DND-41 (cell line): ENCODE measurements at regions not wholly inside any gene's neighbourhood (a gene's known extent, or its start where the extent isn't known, plus 50 kb on each side); places are given as distances from the start of the nearest gene placed in this dataset.

Experiments used
- EZH2 ChIP-seq: IDR thresholded peaks from 3 replicates; pipeline ENCODE4 v1.6.1; 2012; ENCODE audit warnings: borderline replicate concordance, low read depth, mild to moderate bottlenecking, moderate library complexity, low read length, inconsistent platforms; ENCODE audit not compliant: severe bottlenecking
- TF ChIP-seq, protein P1 (sequence below): IDR thresholded peaks from 2 replicates; pipeline ENCODE4 v1.5.1; 2012; ENCODE audit warnings: borderline replicate concordance, low read length, moderate library complexity, mild to moderate bottlenecking; ENCODE audit not compliant: poor library complexity, severe bottlenecking; ENCODE audit errors: extremely low read depth

DNA sequence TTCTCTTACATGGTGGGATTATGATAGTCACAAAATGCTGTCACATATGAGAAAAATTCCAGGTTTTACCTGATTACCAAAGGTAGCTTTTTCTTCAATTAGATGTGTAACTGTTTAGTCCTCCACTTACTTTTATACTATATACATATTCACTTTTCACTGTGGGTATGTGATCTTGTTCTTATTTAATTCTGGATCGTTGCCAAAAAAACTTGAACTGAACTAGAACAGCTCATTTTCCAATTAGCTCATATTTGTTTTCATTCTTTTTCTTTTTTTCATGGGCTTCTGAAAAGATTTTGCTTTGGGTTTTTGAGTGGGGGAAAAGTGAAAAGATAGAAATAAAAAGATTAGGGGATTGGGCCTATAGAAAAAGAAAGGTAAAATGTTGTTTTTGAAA lies 291.9 kb downstream of the NDFIP2 start:
- TF ChIP-seq, protein P1, sequence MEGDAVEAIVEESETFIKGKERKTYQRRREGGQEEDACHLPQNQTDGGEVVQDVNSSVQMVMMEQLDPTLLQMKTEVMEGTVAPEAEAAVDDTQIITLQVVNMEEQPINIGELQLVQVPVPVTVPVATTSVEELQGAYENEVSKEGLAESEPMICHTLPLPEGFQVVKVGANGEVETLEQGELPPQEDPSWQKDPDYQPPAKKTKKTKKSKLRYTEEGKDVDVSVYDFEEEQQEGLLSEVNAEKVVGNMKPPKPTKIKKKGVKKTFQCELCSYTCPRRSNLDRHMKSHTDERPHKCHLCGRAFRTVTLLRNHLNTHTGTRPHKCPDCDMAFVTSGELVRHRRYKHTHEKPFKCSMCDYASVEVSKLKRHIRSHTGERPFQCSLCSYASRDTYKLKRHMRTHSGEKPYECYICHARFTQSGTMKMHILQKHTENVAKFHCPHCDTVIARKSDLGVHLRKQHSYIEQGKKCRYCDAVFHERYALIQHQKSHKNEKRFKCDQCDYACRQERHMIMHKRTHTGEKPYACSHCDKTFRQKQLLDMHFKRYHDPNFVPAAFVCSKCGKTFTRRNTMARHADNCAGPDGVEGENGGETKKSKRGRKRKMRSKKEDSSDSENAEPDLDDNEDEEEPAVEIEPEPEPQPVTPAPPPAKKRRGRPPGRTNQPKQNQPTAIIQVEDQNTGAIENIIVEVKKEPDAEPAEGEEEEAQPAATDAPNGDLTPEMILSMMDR: no peak
- no peak for TF ChIP-seq EZH2
